SU-DHL-6 (cell line): ENCODE measurements at regions not wholly inside any gene's neighbourhood (a gene's known extent, or its start where the extent isn't known, plus 50 kb on each side); places are given as distances from the start of the nearest gene placed in this dataset.

Source experiments
- H2AFZ ChIP-seq: fragments of 200-600 bp; sonication (generic); 2 replicates; pipeline ENCODE4 v1.6.1; 2014; ENCODE audit warnings: low read depth, mild to moderate bottlenecking, moderate library complexity, mixed read lengths, antibody characterized with exemption, low read length; ENCODE audit not compliant: severe bottlenecking
- H3F3A ChIP-seq: fragments of 200-600 bp; shearing (Covaris generic); 2 replicates; pipeline ENCODE4 v1.6.0; 2016; ENCODE audit warnings: antibody characterized with exemption, mild to moderate bottlenecking; ENCODE audit not compliant: insufficient read depth
- H3K27ac ChIP-seq: fragments of 200-600 bp; sonication (generic); 2 replicates; pipeline ENCODE4 v1.5.1; 2016; ENCODE audit warnings: low read depth, mild to moderate bottlenecking, low read length, moderate library complexity, mixed read lengths
- H3K27me3 ChIP-seq: fragments of 200-600 bp; sonication (generic), shearing (Covaris generic); 2 replicates; pipeline ENCODE4 v1.6.0; 2014; ENCODE audit warnings: mild to moderate bottlenecking, low read length
- H3K36me3 ChIP-seq: fragments of 200-600 bp; sonication (generic); 2 replicates; pipeline ENCODE4 v1.6.1; 2014; ENCODE audit warnings: mild to moderate bottlenecking, low read length, mixed read lengths
- H3K4me2 ChIP-seq: fragments of 300-600, 200-600 bp; shearing (Covaris generic), sonication (generic); 2 replicates; pipeline ENCODE4 v1.6.0; 2014; ENCODE audit warnings: low read length, low read depth, mild to moderate bottlenecking; ENCODE audit not compliant: poor library complexity, severe bottlenecking
- H3K4me3 ChIP-seq: fragments of 200-600 bp; sonication (generic); 2 replicates; pipeline ENCODE4 v1.5.1; 2014; ENCODE audit warnings: antibody characterized with exemption, low read length, mild to moderate bottlenecking, mixed read lengths; ENCODE audit not compliant: insufficient read depth, poor library complexity, severe bottlenecking
- H3K79me2 ChIP-seq: fragments of 200-600 bp; sonication (generic); 2 replicates; pipeline ENCODE4 v1.6.1; 2014; ENCODE audit warnings: mild to moderate bottlenecking, low read length, moderate library complexity; ENCODE audit not compliant: insufficient read depth
- H3K9ac ChIP-seq: fragments of 200-600 bp; sonication (generic); 2 replicates; pipeline ENCODE4 v1.7.0; 2014; ENCODE audit warnings: mild to moderate bottlenecking, low read length
- H3K9me2 ChIP-seq: fragments of 200-600 bp; sonication (generic); replicated peaks from 2 replicates; pipeline ENCODE4 v1.6.1; 2014; ENCODE audit warnings: low read length; ENCODE audit not compliant: insufficient read depth
- H3K9me3 ChIP-seq: fragments of 200-600 bp; sonication (generic); 2 replicates; pipeline ENCODE4 v1.6.1; 2014; ENCODE audit warnings: low read length, mixed read lengths; ENCODE audit not compliant: insufficient read depth
- H4K20me1 ChIP-seq: fragments of 200-600 bp; sonication (generic); 2 replicates; pipeline ENCODE4 v1.6.1; 2014; ENCODE audit warnings: low read depth, mild to moderate bottlenecking, antibody characterized with exemption, low read length, moderate library complexity, mixed read lengths
- CTCF ChIP-seq: fragments of 200-600 bp; sonication (generic); IDR thresholded peaks from one replicate; pipeline ENCODE4 v1.5.1; 2017; ENCODE audit warnings: antibody characterized with exemption, mild to moderate bottlenecking, low read length, moderate library complexity; ENCODE audit not compliant: insufficient read depth, poor library complexity, severe bottlenecking
- EZH2phosphoT487 ChIP-seq: fragments of 200-600 bp; sonication (generic), shearing (Covaris generic); conservative IDR thresholded peaks from 2 replicates; pipeline ENCODE4 v1.6.1; 2018; ENCODE audit warnings: mild to moderate bottlenecking, antibody characterized with exemption, low read length, moderate library complexity, mixed read lengths

GRCh38 chr6:22670605-22671004 lies 101.2 kb downstream of the HDGFL1 start:
- H3K4me3 ChIP-seq: no peak overlapping the region
- no peaks in the 10 kb centered on the region for H3K79me2 ChIP-seq
- no peaks in the 10 kb centered on the region for H3K9me2 ChIP-seq
- H3K36me3 ChIP-seq: no peaks in the 10 kb centered on the region
- H3K27me3 ChIP-seq: no peaks in the 10 kb centered on the region
- no peak overlapping the region for H3K27ac ChIP-seq
- no peak overlapping the region for H3K9ac ChIP-seq
- no peak for TF ChIP-seq CTCF
- no peak for TF ChIP-seq EZH2phosphoT487
- no peaks in the 10 kb centered on the region for H4K20me1 ChIP-seq
- H2AFZ ChIP-seq: no peak overlapping the region
- no peaks in the 10 kb centered on the region for H3F3A ChIP-seq
- H3K4me2 ChIP-seq: no peak overlapping the region
- H3K9me3 ChIP-seq: no peaks in the 10 kb centered on the region

GRCh38 chr6:22673474-22673873 lies 104.1 kb downstream of the HDGFL1 start:
- H3K9me2 ChIP-seq: no peaks in the 10 kb centered on the region
- no peak overlapping the region for H3K4me2 ChIP-seq
- no peaks in the 10 kb centered on the region for H3K36me3 ChIP-seq
- TF ChIP-seq CTCF (no peak), EZH2phosphoT487 (no peak)
- no peak overlapping the region for H3K4me3 ChIP-seq
- H3F3A ChIP-seq: no peaks in the 10 kb centered on the region
- no peak overlapping the region for H3K9ac ChIP-seq
- no peaks in the 10 kb centered on the region for H3K9me3 ChIP-seq
- no peaks in the 10 kb centered on the region for H4K20me1 ChIP-seq
- no peak overlapping the region for H2AFZ ChIP-seq
- H3K79me2 ChIP-seq: no peaks in the 10 kb centered on the region
- H3K27me3 ChIP-seq: no peaks in the 10 kb centered on the region
- H3K27ac ChIP-seq: no peak overlapping the region

- Histone ChIP-seq H3K4me2 (no peak overlapping the region), H3K79me2 (no peaks in the 10 kb centered on the region), H3K36me3 (no peaks in the 10 kb centered on the region), H3K27me3 (no peaks in the 10 kb centered on the region), H3K9me3 (no peaks in the 10 kb centered on the region), H3K4me3 (no peak overlapping the region), H3K27ac (no peak overlapping the region), H3K9me2 (no peaks in the 10 kb centered on the region), H2AFZ (no peak overlapping the region), H3F3A (no peaks in the 10 kb centered on the region), H3K9ac (no peak overlapping the region), H4K20me1 (no peaks in the 10 kb centered on the region)
- TF ChIP-seq CTCF: no peak
- TF ChIP-seq EZH2phosphoT487: no peak
Measured at GRCh38 chr6:22680950-22681349, 111.6 kb downstream of the HDGFL1 start.
